Neural cell (in vitro differentiated cells): ENCODE measurements at regions not wholly inside any gene's neighbourhood (a gene's known extent, or its start where the extent isn't known, plus 50 kb on each side); places are given as distances from the start of the nearest gene placed in this dataset.

Source experiments
- H2AFZ ChIP-seq: fragments of 200-600, 300-800 bp; sonication (generic), shearing (Covaris generic); 2 replicates; pipeline ENCODE4 v1.6.0; 2014; ENCODE audit warnings: low read depth, mild to moderate bottlenecking, antibody characterized with exemption, low read length, moderate library complexity
- H3F3A ChIP-seq: fragments of 200-600 bp; shearing (Covaris generic); 2 replicates; pipeline ENCODE4 v1.6.1; 2016; ENCODE audit warnings: mild to moderate bottlenecking, moderate library complexity, mixed read lengths, antibody characterized with exemption, low read length; ENCODE audit not compliant: insufficient read depth, poor library complexity, severe bottlenecking
- H3K27ac ChIP-seq: fragments of 200-600, 300-800 bp; sonication (generic), shearing (Covaris generic); 2 replicates; pipeline ENCODE4 v1.5.1; 2014; ENCODE audit warnings: mild to moderate bottlenecking, low read length, moderate library complexity
- H3K27me3 ChIP-seq: fragments of 300-800, 200-600 bp; sonication (generic), shearing (Covaris generic); 2 replicates; pipeline ENCODE4 v1.6.0; 2014; ENCODE audit warnings: mild to moderate bottlenecking, low read depth, low read length, moderate library complexity; ENCODE audit not compliant: insufficient read depth
- H3K36me3 ChIP-seq: fragments of 300-800, 200-600 bp; sonication (generic), shearing (Covaris generic); 2 replicates; pipeline ENCODE4 v1.5.1; 2014; ENCODE audit warnings: mild to moderate bottlenecking, antibody characterized with exemption, low read length, moderate library complexity; ENCODE audit not compliant: insufficient read depth
- H3K4me2 ChIP-seq: fragments of 300-800, 200-600 bp; sonication (generic), shearing (Covaris generic); 2 replicates; pipeline ENCODE4 v1.6.0; 2014; ENCODE audit warnings: mild to moderate bottlenecking, low read length
- H3K4me3 ChIP-seq: fragments of 300-800, 200-600 bp; sonication (generic), shearing (Covaris generic); 2 replicates; pipeline ENCODE4 v1.5.1; 2014; ENCODE audit warnings: mild to moderate bottlenecking, low read length, moderate library complexity
- H3K79me2 ChIP-seq: fragments of 200-600 bp; shearing (Covaris generic); replicated peaks from 2 replicates; pipeline ENCODE4 v1.6.0; 2014; ENCODE audit warnings: mild to moderate bottlenecking, low read length, moderate library complexity; ENCODE audit not compliant: insufficient read depth
- H3K9ac ChIP-seq: fragments of 300-800, 200-600 bp; sonication (generic), shearing (Covaris generic); 2 replicates; pipeline ENCODE4 v1.6.1; 2016; ENCODE audit warnings: mild to moderate bottlenecking, low read length, mixed read lengths
- H3K9me2 ChIP-seq: fragments of 200-600 bp; shearing (Covaris generic); 2 replicates; pipeline ENCODE4 v1.6.1; 2016; ENCODE audit warnings: mild to moderate bottlenecking, low read length, mixed read lengths; ENCODE audit not compliant: insufficient read depth
- H3K9me3 ChIP-seq: fragments of 200-600, 300-800 bp; sonication (generic), shearing (Covaris generic); 2 replicates; pipeline ENCODE4 v1.6.1; 2016; ENCODE audit warnings: mild to moderate bottlenecking, mixed run types, low read length, moderate library complexity, mixed read lengths
- H4K20me1 ChIP-seq: fragments of 200-600 bp; shearing (Covaris generic); 2 replicates; pipeline ENCODE4 v1.6.1; 2016; ENCODE audit warnings: mild to moderate bottlenecking, mixed run types; ENCODE audit not compliant: insufficient read depth
- CTCF ChIP-seq: fragments of 450-650 bp; IDR thresholded peaks from 2 replicates; pipeline ENCODE4 v1.5.1; 2014; ENCODE audit warnings: antibody characterized with exemption, mild to moderate bottlenecking, moderate library complexity; ENCODE audit not compliant: poor library complexity, severe bottlenecking
- EP300 ChIP-seq: fragments of 450-650 bp; conservative IDR thresholded peaks from 2 replicates; pipeline ENCODE4 v1.6.1; 2014; ENCODE audit warnings: antibody characterized with exemption, mild to moderate bottlenecking, moderate library complexity; ENCODE audit not compliant: poor library complexity, severe bottlenecking
- EZH2 ChIP-seq: fragments of 200-600, 300-800 bp; shearing (Covaris generic), sonication (generic); IDR thresholded peaks from 2 replicates; pipeline ENCODE4 v1.6.1; 2014; ENCODE audit warnings: antibody characterized with exemption, low read length, borderline replicate concordance, mild to moderate bottlenecking; ENCODE audit not compliant: insufficient read depth, poor library complexity, severe bottlenecking
- MXI1 ChIP-seq: fragments of 450-650 bp; conservative IDR thresholded peaks from 2 replicates; pipeline ENCODE4 v1.6.1; 2014; ENCODE audit warnings: antibody characterized with exemption, mild to moderate bottlenecking; ENCODE audit not compliant: poor library complexity, severe bottlenecking
- POLR2AphosphoS5 ChIP-seq: IDR thresholded peaks from 2 replicates; pipeline ENCODE4 v1.6.1; 2012
- RAD21 ChIP-seq: fragments of 450-650 bp; conservative IDR thresholded peaks from 2 replicates; pipeline ENCODE4 v1.6.1; 2014; ENCODE audit warnings: antibody characterized with exemption, mild to moderate bottlenecking, moderate library complexity
- SMC3 ChIP-seq: fragments of 450-650 bp; conservative IDR thresholded peaks from 2 replicates; pipeline ENCODE4 v1.6.1; 2014; ENCODE audit warnings: antibody characterized with exemption, mild to moderate bottlenecking, moderate library complexity; ENCODE audit not compliant: poor library complexity
- TAF1 ChIP-seq: IDR thresholded peaks from 2 replicates; pipeline ENCODE4 v1.6.1; 2012; ENCODE audit warnings: low read depth
- TF ChIP-seq, protein P1 (sequence below): IDR thresholded peaks from 2 replicates; pipeline ENCODE4 v1.6.1; 2012; ENCODE audit warnings: borderline replicate concordance

GRCh38 chr5:112687306-112687705 is 50.4 kb upstream of the APC start:
- Histone ChIP-seq H3K4me2 (no peak overlapping the region), H2AFZ (peak overlapping the region; percentile 29)

More at GRCh38 chr5:112687306-112687705, 50.4 kb upstream of the APC start:
- H3K9me3 ChIP-seq = no peaks in the 10 kb centered on the region
- H3F3A ChIP-seq = no peaks in the 10 kb centered on the region
- TF ChIP-seq TAF1 (no peak), EP300 (no peak), POLR2AphosphoS5 (no peak), MXI1 (no peak), CTCF (no peak), SMC3 (no peak), RAD21 (no peak), EZH2 (no peak)
- TF ChIP-seq, protein P1, sequence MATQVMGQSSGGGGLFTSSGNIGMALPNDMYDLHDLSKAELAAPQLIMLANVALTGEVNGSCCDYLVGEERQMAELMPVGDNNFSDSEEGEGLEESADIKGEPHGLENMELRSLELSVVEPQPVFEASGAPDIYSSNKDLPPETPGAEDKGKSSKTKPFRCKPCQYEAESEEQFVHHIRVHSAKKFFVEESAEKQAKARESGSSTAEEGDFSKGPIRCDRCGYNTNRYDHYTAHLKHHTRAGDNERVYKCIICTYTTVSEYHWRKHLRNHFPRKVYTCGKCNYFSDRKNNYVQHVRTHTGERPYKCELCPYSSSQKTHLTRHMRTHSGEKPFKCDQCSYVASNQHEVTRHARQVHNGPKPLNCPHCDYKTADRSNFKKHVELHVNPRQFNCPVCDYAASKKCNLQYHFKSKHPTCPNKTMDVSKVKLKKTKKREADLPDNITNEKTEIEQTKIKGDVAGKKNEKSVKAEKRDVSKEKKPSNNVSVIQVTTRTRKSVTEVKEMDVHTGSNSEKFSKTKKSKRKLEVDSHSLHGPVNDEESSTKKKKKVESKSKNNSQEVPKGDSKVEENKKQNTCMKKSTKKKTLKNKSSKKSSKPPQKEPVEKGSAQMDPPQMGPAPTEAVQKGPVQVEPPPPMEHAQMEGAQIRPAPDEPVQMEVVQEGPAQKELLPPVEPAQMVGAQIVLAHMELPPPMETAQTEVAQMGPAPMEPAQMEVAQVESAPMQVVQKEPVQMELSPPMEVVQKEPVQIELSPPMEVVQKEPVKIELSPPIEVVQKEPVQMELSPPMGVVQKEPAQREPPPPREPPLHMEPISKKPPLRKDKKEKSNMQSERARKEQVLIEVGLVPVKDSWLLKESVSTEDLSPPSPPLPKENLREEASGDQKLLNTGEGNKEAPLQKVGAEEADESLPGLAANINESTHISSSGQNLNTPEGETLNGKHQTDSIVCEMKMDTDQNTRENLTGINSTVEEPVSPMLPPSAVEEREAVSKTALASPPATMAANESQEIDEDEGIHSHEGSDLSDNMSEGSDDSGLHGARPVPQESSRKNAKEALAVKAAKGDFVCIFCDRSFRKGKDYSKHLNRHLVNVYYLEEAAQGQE = no peak
- H3K9me2 ChIP-seq = no peaks in the 10 kb centered on the region
- no peaks in the 10 kb centered on the region for H3K27me3 ChIP-seq
- H3K79me2 ChIP-seq = no peaks in the 10 kb centered on the region
- no peak overlapping the region for H3K27ac ChIP-seq
- H4K20me1 ChIP-seq = no peaks in the 10 kb centered on the region
- no peak overlapping the region for H3K9ac ChIP-seq
- no peaks in the 10 kb centered on the region for H3K36me3 ChIP-seq
- H3K4me3 ChIP-seq = no peak overlapping the region
